ENCODE measurements at regions not wholly inside any gene's neighbourhood (a gene's known extent, or its start where the extent isn't known, plus 50 kb on each side); places are given as distances from the start of the nearest gene placed in this dataset.

DNA sequence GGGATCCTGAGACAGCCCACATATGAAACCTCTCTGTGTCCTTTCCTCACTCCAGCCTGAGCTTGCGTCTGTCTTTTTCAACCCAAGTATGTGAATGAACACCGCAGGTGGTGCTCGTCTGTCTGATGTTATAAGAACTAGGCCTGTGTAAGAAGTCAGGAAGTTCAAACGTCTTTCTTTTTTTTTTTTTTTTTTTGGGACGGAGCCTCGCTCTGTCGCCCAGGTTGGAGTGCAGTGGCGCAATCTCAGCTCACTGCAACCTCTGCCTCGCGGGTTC lies 92.3 kb downstream of the ANKRD10 start:
- no peaks in the 10 kb centered on the region for H3K9me3 ChIP-seq (ENCODE audit: insufficient read depth, low read length)
- no peak overlapping the region for H3K4me2 ChIP-seq (ENCODE audit: low read length)
- H4K20me1 ChIP-seq (ENCODE audit: insufficient read depth, low read length), result no peaks in the 10 kb centered on the region
- no peak overlapping the region for H2AFZ ChIP-seq (ENCODE audit: low read depth, low read length)
- H3K79me2 ChIP-seq (ENCODE audit: low read length), result no peaks in the 10 kb centered on the region
- TF ChIP-seq CTCF (IDR thresholded peaks at IDR 0.05; ENCODE audit: low read depth, low read length), result no peak
- TF ChIP-seq EZH2phosphoT487 (IDR thresholded peaks at IDR 0.05; ENCODE audit: low read depth), result no peak
- H3K27ac ChIP-seq (ENCODE audit: low read length), result no peak overlapping the region
- H3K4me3 ChIP-seq (ENCODE audit: low read length), result no peak overlapping the region
- H3K4me1 ChIP-seq (ENCODE audit: low read length), result peaks cover 11% of the 10 kb centered on the region
- H3K9ac ChIP-seq (ENCODE audit: low read length), result no peak overlapping the region
- no peaks in the 10 kb centered on the region for H3K36me3 ChIP-seq (replicated peaks; ENCODE audit: low read depth, low read length)
- H3K27me3 ChIP-seq (ENCODE audit: low read depth, low read length), result peaks cover 8% of the 10 kb centered on the region

- H2AFZ ChIP-seq (ENCODE audit: low read depth, low read length), result no peak overlapping the region
- peaks cover 4% of the 10 kb centered on the region; the same call in 1 of the 2 replicates for H3K4me1 ChIP-seq (ENCODE audit: low read length)
- no peaks in the 10 kb centered on the region for H4K20me1 ChIP-seq (ENCODE audit: insufficient read depth, low read length)
- H3K27me3 ChIP-seq (ENCODE audit: low read depth, low read length), result peaks cover 8% of the 10 kb centered on the region
- H3K79me2 ChIP-seq (ENCODE audit: low read length), result no peaks in the 10 kb centered on the region
- no peak overlapping the region for H3K9ac ChIP-seq (ENCODE audit: low read length)
- H3K4me2 ChIP-seq (ENCODE audit: low read length), result no peak overlapping the region
- H3K9me3 ChIP-seq (ENCODE audit: insufficient read depth, low read length), result no peaks in the 10 kb centered on the region
- no peak overlapping the region for H3K4me3 ChIP-seq (ENCODE audit: low read length)
- no peak overlapping the region for H3K27ac ChIP-seq (ENCODE audit: low read length)
- H3K36me3 ChIP-seq (replicated peaks; ENCODE audit: low read depth, low read length), result no peaks in the 10 kb centered on the region
- TF ChIP-seq CTCF (IDR thresholded peaks at IDR 0.05; ENCODE audit: low read depth, low read length), result no peak
- no peak for TF ChIP-seq EZH2phosphoT487 (IDR thresholded peaks at IDR 0.05; ENCODE audit: low read depth)
Observed at GRCh38 chr13:110824702-110825300, 90.1 kb downstream of the ANKRD10 start.

GRCh38 chr13:110825516-110825915 lies 89.4 kb downstream of the ANKRD10 start:
- no peaks in the 10 kb centered on the region for H3K36me3 ChIP-seq (replicated peaks; ENCODE audit: low read depth, low read length)
- no peaks in the 10 kb centered on the region for H3K9me3 ChIP-seq (ENCODE audit: insufficient read depth, low read length)
- peaks cover 3% of the 10 kb centered on the region for H3K27me3 ChIP-seq (ENCODE audit: low read depth, low read length)
- H3K9ac ChIP-seq (ENCODE audit: low read length), result no peak overlapping the region
- H3K27ac ChIP-seq (ENCODE audit: low read length), result no peak overlapping the region
- H4K20me1 ChIP-seq (ENCODE audit: insufficient read depth, low read length), result no peaks in the 10 kb centered on the region
- H2AFZ ChIP-seq (ENCODE audit: low read depth, low read length), result no peak overlapping the region
- H3K4me3 ChIP-seq (ENCODE audit: low read length), result no peak overlapping the region
- H3K79me2 ChIP-seq (ENCODE audit: low read length), result no peaks in the 10 kb centered on the region
- H3K4me1 ChIP-seq (ENCODE audit: low read length), result peaks cover 4% of the 10 kb centered on the region; the same call in 1 of the 2 replicates
- TF ChIP-seq CTCF (IDR thresholded peaks at IDR 0.05; ENCODE audit: low read depth, low read length) (no peak), EZH2phosphoT487 (IDR thresholded peaks at IDR 0.05; ENCODE audit: low read depth) (no peak)
- no peak overlapping the region for H3K4me2 ChIP-seq (ENCODE audit: low read length)

- Histone ChIP-seq H3K27ac (ENCODE audit: low read length) (no peak overlapping the region), H3K9ac (ENCODE audit: low read length) (no peak overlapping the region), H3K36me3 (replicated peaks; ENCODE audit: low read depth, low read length) (no peaks in the 10 kb centered on the region), H3K4me2 (ENCODE audit: low read length) (no peak overlapping the region), H3K9me3 (ENCODE audit: insufficient read depth, low read length) (no peaks in the 10 kb centered on the region), H4K20me1 (ENCODE audit: insufficient read depth, low read length) (no peaks in the 10 kb centered on the region), H3K4me1 (ENCODE audit: low read length) (peaks cover 4% of the 10 kb centered on the region; the same call in 1 of the 2 replicates), H3K79me2 (ENCODE audit: low read length) (no peaks in the 10 kb centered on the region), H3K27me3 (ENCODE audit: low read depth, low read length) (0 out of 2 replicates have a peak, but pooled peaks cover 4% of the 10 kb centered on the region), H2AFZ (ENCODE audit: low read depth, low read length) (no peak overlapping the region), H3K4me3 (ENCODE audit: low read length) (no peak overlapping the region)
- no peak for TF ChIP-seq EZH2phosphoT487 (IDR thresholded peaks at IDR 0.05; ENCODE audit: low read depth)
- no peak for TF ChIP-seq CTCF (IDR thresholded peaks at IDR 0.05; ENCODE audit: low read depth, low read length)
Observed at GRCh38 chr13:110826101-110826500, 88.8 kb downstream of the ANKRD10 start.

Data from OCI-LY3 (cell line).